Trophoblast cell (in vitro differentiated cells and primary cell): ENCODE measurements at regions not wholly inside any gene's neighbourhood (a gene's known extent, or its start where the extent isn't known, plus 50 kb on each side); places are given as distances from the start of the nearest gene placed in this dataset.
"Not testable (repeated sequence)": the region's sequence is repeated elsewhere in the genome, so short reads cannot be mapped to it uniquely, and the experiment has no call there.

Source experiments
- DNase-seq, 2 donors: peaks; one replicate each; pipeline ENCODE4 v3.0.0-alpha.2; 2016
- H2AFZ ChIP-seq: 2 replicates; pipeline ENCODE4 v1.6.1; 2013; ENCODE audit warnings: low read length, moderate library complexity, mild to moderate bottlenecking; ENCODE audit not compliant: insufficient read depth, poor library complexity
- H2AK5ac ChIP-seq: 2 replicates; pipeline ENCODE4 v1.6.1; 2013; ENCODE audit warnings: mild to moderate bottlenecking, low read length
- H2BK120ac ChIP-seq: 2 replicates; pipeline ENCODE4 v1.6.1; 2013; ENCODE audit warnings: low read length, mild to moderate bottlenecking, moderate library complexity; ENCODE audit not compliant: insufficient read depth, poor library complexity
- H2BK12ac ChIP-seq: 2 replicates; pipeline ENCODE4 v1.6.1; 2013; ENCODE audit warnings: mild to moderate bottlenecking, low read length, moderate library complexity
- H2BK5ac ChIP-seq: 2 replicates; pipeline ENCODE4 v1.6.1; 2013; ENCODE audit warnings: low read length, low read depth, moderate library complexity, mild to moderate bottlenecking; ENCODE audit not compliant: poor library complexity
- H3K14ac ChIP-seq: 2 replicates; pipeline ENCODE4 v1.6.1; 2013; ENCODE audit warnings: mild to moderate bottlenecking, low read length
- H3K18ac ChIP-seq: 2 replicates; pipeline ENCODE4 v1.6.1; 2013; ENCODE audit warnings: mild to moderate bottlenecking, low read length
- H3K23ac ChIP-seq: 2 replicates; pipeline ENCODE4 v1.6.1; 2013; ENCODE audit warnings: low read length
- H3K27ac ChIP-seq: 2 replicates; pipeline ENCODE4 v1.5.1; 2013; ENCODE audit warnings: low read depth, mild to moderate bottlenecking, inconsistent platforms, low read length, moderate library complexity
- H3K27me3 ChIP-seq: 2 replicates; pipeline ENCODE4 v1.6.1; 2013; ENCODE audit warnings: inconsistent platforms, mild to moderate bottlenecking, low read length, moderate library complexity; ENCODE audit not compliant: insufficient read depth
- H3K36me3 ChIP-seq, 2 experiments: 1 replicate in 1 of 2; 2 replicates in 1 of 2; pipeline ENCODE4 v1.6.1; 2013; ENCODE audit warnings: low read length in 2 of 2, mild to moderate bottlenecking in 2 of 2, moderate library complexity in 1 of 2; ENCODE audit not compliant: insufficient read depth in 2 of 2, control insufficient read depth in 1 of 2
- H3K4ac ChIP-seq: 2 replicates; pipeline ENCODE4 v1.6.1; 2013; ENCODE audit warnings: low read depth, mild to moderate bottlenecking, low read length, moderate library complexity
- H3K4me1 ChIP-seq, 2 experiments: 1 replicate in 1 of 2; 2 replicates in 1 of 2; pipeline ENCODE4 v1.6.1; 2013; ENCODE audit warnings: low read length in 2 of 2, mild to moderate bottlenecking in 2 of 2, moderate library complexity in 1 of 2; ENCODE audit not compliant: insufficient read depth in 2 of 2, control insufficient read depth in 1 of 2
- H3K4me2 ChIP-seq: 2 replicates; pipeline ENCODE4 v1.6.1; 2013; ENCODE audit warnings: inconsistent platforms, mild to moderate bottlenecking, low read length, moderate library complexity
- H3K4me3 ChIP-seq: 2 replicates; pipeline ENCODE4 v1.5.1; 2013; ENCODE audit warnings: mild to moderate bottlenecking, low read depth, low read length, inconsistent platforms
- H3K79me1 ChIP-seq: one replicate; pipeline ENCODE4 v1.6.1; 2013; ENCODE audit warnings: low read length
- H3K79me2 ChIP-seq: 2 replicates; pipeline ENCODE4 v1.6.1; 2013; ENCODE audit warnings: low read length, mild to moderate bottlenecking; ENCODE audit not compliant: control insufficient read depth, insufficient read depth, poor library complexity
- H3K9ac ChIP-seq: 2 replicates; pipeline ENCODE4 v1.6.1; 2013; ENCODE audit warnings: mild to moderate bottlenecking, low read length
- H3K9me3 ChIP-seq: 2 replicates; pipeline ENCODE4 v1.6.1; 2013; ENCODE audit warnings: low read depth, mild to moderate bottlenecking, control low read depth, inconsistent platforms, low read length; ENCODE audit not compliant: insufficient read depth
- H4K12ac ChIP-seq: 2 replicates; pipeline ENCODE4 v1.6.1; 2013; ENCODE audit warnings: low read depth, mild to moderate bottlenecking, low read length, moderate library complexity
- H4K8ac ChIP-seq: 2 replicates; pipeline ENCODE4 v1.6.1; 2013; ENCODE audit warnings: low read depth, mild to moderate bottlenecking, low read length, moderate library complexity
- H4K91ac ChIP-seq: one replicate; pipeline ENCODE4 v1.6.1; 2013; ENCODE audit warnings: low read depth, mild to moderate bottlenecking, low read length, moderate library complexity
- WGBS: extraction: QIAGEN DNeasy Blood & Tissue Kit; methylation state at CpG from one replicate; pipeline ENCODE4 v1.1.7; 2013; ENCODE audit warnings: missing lambda C conversion rate; ENCODE audit not compliant: insufficient read length, insufficient coverage; ENCODE audit errors: extremely low coverage; 5-methylcytosine and 5-hydroxymethylcytosine counted together

- H3K4me2 ChIP-seq, H2AK5ac ChIP-seq, H3K4me1 ChIP-seq, H3K79me2 ChIP-seq, H2BK120ac ChIP-seq, H3K36me3 ChIP-seq, DNase-seq, H3K9me3 ChIP-seq, H3K9ac ChIP-seq, H3K23ac ChIP-seq, H3K79me1 ChIP-seq, H3K18ac ChIP-seq, H3K14ac ChIP-seq, H3K27me3 ChIP-seq, H2BK12ac ChIP-seq, H3K4me3 ChIP-seq, H2BK5ac ChIP-seq, H2AFZ ChIP-seq, H3K27ac ChIP-seq, H4K91ac ChIP-seq, H3K4ac ChIP-seq, H4K8ac ChIP-seq, H4K12ac ChIP-seq: not testable (repeated sequence)
- WGBS: no CpG with 5 or more reads among the region's 23 CpGs
These were observed 172.7 kb downstream of the NPIPB11 start for GRCh38 chr16:29233705-29234404.

DNA sequence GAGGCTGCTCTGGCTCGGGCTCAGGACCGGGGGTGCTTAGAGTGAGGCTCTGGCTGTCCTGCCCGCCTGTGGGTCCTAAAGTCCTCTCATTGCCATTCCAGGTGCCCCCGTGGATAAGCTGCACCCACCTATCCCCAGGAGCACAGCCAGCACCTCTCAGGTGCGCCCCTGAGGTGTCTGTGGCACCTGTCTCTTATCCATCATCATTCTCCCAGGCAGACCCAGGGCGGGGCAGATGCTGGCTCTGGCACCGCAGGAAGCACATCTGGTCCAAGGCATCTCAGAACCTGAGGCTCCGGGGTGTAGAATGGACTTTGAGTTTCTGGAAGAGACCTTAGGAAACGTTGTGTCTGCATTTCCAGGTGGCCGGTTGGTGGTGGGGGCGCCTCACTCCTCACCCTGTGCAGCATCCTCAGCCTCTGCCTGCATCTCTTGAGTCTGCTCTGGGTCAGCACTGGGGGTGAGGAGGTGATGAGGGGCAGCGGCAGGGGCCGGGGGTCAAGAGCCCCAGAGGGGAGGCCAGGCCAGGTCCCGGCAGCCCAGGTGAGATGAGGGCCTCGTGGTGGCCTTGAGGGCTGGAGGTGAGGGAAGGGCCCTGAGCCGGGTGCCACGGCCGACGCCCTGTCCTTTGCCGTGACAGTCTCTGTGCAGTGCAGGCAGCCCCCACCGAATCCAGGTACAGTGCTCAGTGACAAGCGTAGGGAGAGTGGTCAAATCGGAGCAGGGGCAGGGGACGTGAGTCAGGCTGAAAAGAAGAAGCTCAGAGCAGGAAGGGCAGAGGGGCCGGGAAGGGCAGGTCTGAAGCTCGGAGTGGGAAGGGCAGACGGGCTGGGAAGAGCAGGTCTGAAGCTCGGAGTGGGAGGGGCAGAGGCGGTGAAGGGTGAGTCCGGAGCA lies 173.5 kb downstream of the NPIPB11 start:
- Histone ChIP-seq H3K79me1 (no peaks in the 10 kb centered on the region), H2AFZ (no peak overlapping the region), H3K4me1 (no peaks in the 10 kb centered on the region), H3K27me3 (no peaks in the 10 kb centered on the region), H4K8ac (no peak overlapping the region), H2BK120ac (no peak overlapping the region), H3K23ac (no peak overlapping the region), H3K36me3 (no peaks in the 10 kb centered on the region), H3K18ac (no peak overlapping the region), H3K4ac (no peak overlapping the region), H3K4me3 (no peak overlapping the region), H2AK5ac (no peak overlapping the region), H3K4me2 (no peak overlapping the region), H3K9ac (no peak overlapping the region), H3K79me2 (no peaks in the 10 kb centered on the region), H2BK5ac (no peak overlapping the region), H3K14ac (no peak overlapping the region), H3K27ac (no peak overlapping the region), H2BK12ac (no peak overlapping the region), H3K9me3 (no peaks in the 10 kb centered on the region), H4K91ac (no peak overlapping the region), H4K12ac (no peak overlapping the region)
- no peak for DNase-seq
- WGBS: no CpG with 5 or more reads among the region's 30 CpGs

GRCh38 chr16:29232160-29232705 lies 174.3 kb downstream of the NPIPB11 start:
- not testable (repeated sequence) for H3K79me1 ChIP-seq, H3K4me2 ChIP-seq, H3K23ac ChIP-seq, H2BK120ac ChIP-seq, H2AK5ac ChIP-seq, H3K27ac ChIP-seq, H3K9me3 ChIP-seq, H2BK5ac ChIP-seq, H3K4ac ChIP-seq, H3K4me3 ChIP-seq, H3K18ac ChIP-seq, H4K8ac ChIP-seq, H2AFZ ChIP-seq, H3K9ac ChIP-seq, H3K14ac ChIP-seq, H3K79me2 ChIP-seq, H3K27me3 ChIP-seq, H3K4me1 ChIP-seq, H4K12ac ChIP-seq, H4K91ac ChIP-seq, DNase-seq, H3K36me3 ChIP-seq, H2BK12ac ChIP-seq
- no CpG with 5 or more reads among the region's 10 CpGs for whole genome bisulfite sequencing

GRCh38 chr16:29231244-29231643 lies 175.3 kb downstream of the NPIPB11 start:
- Histone ChIP-seq H3K27me3 (no peaks in the 10 kb centered on the region), H4K91ac (no peak overlapping the region), H3K14ac (no peak overlapping the region), H3K4me2 (no peak overlapping the region), H3K36me3 (no peaks in the 10 kb centered on the region), H3K4me1 (no peaks in the 10 kb centered on the region), H2AFZ (no peak overlapping the region), H3K23ac (no peak overlapping the region), H2BK120ac (no peak overlapping the region), H3K18ac (no peak overlapping the region), H3K79me1 (no peaks in the 10 kb centered on the region), H3K79me2 (no peaks in the 10 kb centered on the region), H2BK12ac (no peak overlapping the region), H2BK5ac (no peak overlapping the region), H3K27ac (no peak overlapping the region), H3K4ac (no peak overlapping the region), H4K12ac (no peak overlapping the region), H4K8ac (no peak overlapping the region), H3K4me3 (no peak overlapping the region), H3K9ac (no peak overlapping the region), H2AK5ac (no peak overlapping the region), H3K9me3 (no peaks in the 10 kb centered on the region)
- DNase-seq: no peak
- no CpG with 5 or more reads among the region's 18 CpGs for WGBS
